Skeletal muscle cell (primary cell): ENCODE measurements at regions not wholly inside any gene's neighbourhood (a gene's known extent, or its start where the extent isn't known, plus 50 kb on each side); places are given as distances from the start of the nearest gene placed in this dataset.
A peak's percentile ranks its signal among the peaks of the same experiment; 100 is the strongest.
"Not testable (repeated sequence)": the region's sequence is repeated elsewhere in the genome, so short reads cannot be mapped to it uniquely, and the experiment has no call there.

Experiments
- DNase-seq: peaks from one replicate; pipeline ENCODE4 v3.0.0-alpha.2; 2010; ENCODE audit warnings: low read depth
- H3K4me3 ChIP-seq: 2 replicates; pipeline ENCODE4 v1.5.1; 2011; ENCODE audit warnings: low read depth, mild to moderate bottlenecking, control low read depth, low read length, moderate library complexity

DNA sequence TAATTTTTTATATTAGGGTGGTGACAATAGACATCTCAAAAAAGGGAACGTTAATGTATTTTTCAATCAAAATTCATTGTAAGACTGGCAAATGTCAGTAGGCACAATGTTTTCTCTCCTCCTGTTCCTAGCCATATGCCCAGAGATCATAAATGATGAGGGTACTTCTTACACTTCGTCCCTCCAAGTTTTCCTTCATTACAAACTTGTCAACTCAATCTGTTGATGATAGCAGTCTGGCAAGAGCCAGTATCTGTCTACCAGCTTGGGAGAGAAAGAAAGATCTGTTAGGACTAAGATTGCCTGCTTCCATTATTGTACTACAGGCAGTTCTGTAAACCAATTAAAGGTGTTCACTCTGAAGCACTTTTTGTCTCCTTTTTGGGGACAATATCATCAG lies 130.9 kb upstream of the DAAM1 start:
- DNase-seq: no peak
- H3K4me3 ChIP-seq: no peak overlapping the region

DNA sequence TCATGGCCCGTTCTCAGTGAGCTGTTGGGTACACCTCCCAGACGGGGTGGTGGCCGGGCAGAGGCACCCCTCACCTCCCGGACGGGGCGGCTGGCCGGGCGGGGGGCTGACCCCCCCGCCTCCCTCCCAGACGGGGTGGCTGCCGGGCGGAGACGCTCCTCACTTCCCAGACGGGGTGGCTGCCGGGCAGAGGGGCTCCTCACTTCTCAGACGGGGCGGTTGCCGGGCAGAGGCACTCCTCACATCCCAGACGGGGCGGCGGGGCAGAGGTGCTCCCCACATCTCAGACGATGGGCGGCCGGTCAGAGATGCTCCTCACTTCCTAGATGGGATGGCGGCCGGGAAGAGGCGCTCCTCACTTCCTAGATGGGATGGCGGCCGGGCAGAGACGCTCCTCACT lies 129.7 kb upstream of the DAAM1 start:
- DNase-seq, H3K4me3 ChIP-seq: not testable (repeated sequence)

DNA sequence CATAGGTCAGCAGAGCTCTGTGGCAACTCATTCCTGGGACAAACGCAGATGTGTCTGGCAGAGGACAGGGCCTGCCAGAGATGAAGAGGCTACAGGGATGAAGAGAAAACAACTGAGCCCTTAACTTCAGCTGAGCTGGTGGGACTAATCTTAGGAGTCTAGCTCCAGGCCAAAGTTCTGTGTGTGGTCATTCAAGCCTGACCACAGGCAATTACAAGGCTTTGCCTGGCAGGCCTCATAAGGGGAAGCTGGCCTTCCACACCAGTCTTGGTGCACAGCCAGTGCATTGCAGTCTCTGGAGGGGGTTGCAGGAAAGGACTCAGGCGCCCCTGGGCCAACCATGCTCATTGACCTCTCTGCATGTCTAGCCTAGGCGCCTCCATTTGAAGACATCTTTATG lies 127.6 kb upstream of the DAAM1 start:
- no peak overlapping the region for H3K4me3 ChIP-seq

DNA sequence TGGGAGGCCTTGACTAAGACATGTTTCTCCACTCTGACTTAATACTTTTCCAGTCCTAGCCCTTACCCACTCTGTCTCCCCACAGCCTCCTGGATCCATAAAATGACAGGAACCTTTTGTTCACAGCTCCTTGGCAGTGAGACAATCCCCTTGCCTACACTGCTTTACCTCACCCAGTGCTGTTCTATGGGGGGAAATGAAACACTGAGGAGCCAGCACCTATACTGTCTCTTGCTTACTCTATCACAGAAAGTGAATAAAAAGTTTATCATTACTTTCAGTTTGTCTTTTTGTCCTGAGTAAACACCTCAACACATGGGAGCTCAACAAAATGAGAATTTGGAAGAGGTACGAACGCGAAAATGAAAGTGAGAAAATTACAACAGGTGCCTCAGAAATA lies 127.2 kb upstream of the DAAM1 start:
- no peak for DNase-seq
- no peak overlapping the region for H3K4me3 ChIP-seq

More for the DNA sequence above, 127.6 kb upstream of the DAAM1 start:
- DNase-seq: no peak

DNA sequence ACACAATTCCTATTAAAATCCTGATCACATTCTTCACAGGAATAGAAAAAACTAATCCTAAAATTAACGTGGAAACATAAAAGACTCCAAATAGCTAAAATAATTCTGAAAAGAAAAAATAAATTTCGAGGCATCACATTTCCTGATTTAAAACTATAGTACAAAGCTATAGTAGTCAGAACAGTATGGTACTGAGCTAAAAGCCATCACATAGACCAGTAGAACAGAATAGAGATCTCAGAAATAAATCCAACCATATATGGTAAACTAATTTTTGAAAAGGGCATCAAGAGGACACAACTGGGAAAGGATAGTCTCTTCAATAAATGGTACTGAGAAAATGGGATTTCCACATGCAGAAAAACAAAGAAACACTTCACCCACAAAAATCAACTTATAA lies 125.2 kb upstream of the DAAM1 start:
- H3K4me3 ChIP-seq: no peak overlapping the region
- DNase-seq: no peak

DNA sequence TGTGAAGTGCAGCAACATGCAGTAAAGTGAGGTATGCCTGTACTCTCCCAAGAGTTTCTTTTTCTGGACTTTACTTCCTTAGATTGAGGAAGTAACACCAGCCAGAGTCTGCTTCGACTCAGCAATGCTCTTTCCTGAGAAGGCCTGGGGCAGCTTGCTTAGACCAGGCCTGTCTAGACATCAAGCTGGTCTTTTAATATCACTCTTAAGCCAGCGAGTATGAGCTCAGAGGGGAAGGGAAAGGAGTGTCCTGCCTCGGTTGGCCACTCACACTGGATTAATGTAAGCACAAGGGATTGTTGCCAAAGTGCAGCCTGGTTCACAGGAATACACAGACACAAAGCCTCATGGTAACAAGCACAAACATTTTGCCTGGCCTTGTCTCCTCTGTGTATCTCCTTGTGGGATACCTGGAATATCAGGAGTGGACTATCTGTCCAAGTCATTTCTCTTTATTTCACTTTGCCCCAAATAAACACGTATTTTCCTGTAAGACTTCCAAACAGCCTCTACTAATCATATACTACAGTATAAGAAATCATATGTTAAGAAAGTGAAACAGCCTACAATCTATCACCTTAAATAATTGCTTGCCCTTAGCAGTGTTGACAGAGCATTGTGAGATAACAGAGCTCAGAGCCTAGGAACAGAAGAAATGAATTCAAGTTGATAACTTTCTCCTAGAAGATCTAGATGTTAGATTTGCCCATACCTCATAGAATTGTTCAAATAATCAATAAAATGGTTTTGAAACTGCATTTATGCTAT lies 121.2 kb upstream of the DAAM1 start:
- DNase-seq: no peak
- no peak overlapping the region for H3K4me3 ChIP-seq

DNA sequence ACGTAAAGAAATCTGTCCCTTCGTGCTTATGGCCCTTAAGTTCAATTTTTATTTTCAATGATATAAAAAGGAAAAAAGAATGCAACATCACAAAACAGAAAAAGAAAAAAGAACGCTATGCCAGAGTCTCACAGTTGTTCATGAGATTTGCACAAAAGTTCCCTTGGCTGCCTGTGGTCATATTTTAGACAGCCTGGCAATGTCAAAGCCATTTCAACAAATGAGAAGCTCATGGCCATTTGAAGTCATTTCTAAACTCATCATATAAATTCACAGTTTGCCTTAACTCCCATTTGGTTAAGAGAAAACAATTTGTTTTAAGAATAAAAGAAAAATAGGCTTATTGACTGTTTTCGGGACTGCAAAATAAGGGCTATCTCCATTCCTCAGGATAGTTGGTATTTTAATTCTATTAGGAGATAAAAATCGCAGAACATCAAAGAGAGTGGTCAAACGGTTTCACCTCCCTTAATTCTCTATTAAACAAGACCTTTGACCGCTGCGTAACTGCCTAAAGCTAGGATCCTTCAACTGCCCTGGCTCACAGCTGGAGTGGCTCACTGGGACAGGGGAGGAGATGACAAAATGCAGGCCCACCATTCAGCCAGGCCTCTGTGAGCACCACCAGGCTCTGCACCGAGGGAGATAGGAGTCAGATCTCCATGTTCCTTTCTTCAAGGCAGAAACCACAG lies 119.2 kb upstream of the DAAM1 start:
- no peak for DNase-seq
- H3K4me3 ChIP-seq: no peak overlapping the region

DNA sequence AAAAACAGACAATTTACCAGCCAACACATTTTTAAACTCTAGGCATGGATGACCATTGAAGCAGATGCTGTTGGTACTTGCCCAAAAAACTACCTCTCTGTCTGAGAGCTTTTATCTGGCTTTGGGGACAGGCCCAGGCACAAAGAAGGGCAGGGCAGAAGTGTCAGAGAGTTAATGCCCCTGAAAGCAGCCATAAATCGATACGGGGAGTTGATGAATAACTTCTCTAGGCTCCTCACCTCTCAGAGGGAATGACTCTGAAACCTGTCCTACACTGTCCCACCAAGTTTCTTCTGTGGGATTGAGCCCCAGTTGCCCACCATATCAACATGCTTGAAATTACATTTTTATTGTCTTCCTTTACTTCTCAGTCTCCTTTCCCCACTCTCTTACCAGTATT lies 113.0 kb upstream of the DAAM1 start:
- no peak overlapping the region for H3K4me3 ChIP-seq
- no peak for DNase-seq

DNA sequence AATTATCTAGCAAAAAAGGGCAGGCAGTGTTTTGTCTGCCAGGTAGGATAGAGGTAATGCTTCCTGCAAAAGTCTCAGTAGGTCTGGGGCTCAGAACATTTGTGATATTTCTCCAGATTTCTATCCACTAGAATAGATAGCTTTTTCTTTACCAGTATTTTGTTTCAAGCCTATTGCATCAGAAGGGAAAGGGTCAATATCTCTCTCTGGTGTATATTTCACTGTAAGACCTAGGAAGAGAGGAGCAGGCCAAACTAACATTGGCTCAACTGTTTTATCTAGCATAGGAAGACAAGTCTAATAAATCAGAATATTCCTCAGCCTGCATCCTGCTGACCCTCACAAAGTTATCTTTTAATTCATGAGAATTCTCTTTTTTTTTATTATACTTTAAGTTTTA lies 106.7 kb upstream of the DAAM1 start:
- no peak overlapping the region for H3K4me3 ChIP-seq
- DNase-seq: no peak

DNA sequence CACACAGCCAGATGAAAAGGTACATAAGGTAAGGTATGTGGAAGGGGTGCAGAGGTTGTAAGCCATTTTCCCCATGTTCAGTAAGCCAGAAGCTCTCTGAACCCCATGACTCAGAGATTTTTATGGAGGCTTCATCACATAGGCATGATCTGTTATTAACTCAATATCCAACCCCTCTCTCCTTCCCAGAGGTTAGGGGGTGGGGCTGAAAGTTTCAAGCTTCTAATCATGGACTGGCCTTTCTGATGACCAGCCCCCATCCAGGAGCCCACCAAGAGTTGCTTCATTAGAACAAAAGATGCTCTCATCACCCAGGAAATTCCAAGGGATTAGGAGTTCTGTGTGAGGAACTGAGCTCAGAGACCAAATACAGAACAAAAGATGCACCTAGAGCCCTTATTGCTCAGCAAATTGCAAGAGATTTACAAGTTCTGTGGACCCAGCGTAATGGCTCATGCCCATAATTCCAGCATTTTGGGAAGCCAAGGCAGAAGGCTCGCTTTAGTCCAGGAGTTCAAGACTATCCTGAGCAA lies 103.2 kb upstream of the DAAM1 start:
- DNase-seq: no peak
- H3K4me3 ChIP-seq: no peak overlapping the region

DNA sequence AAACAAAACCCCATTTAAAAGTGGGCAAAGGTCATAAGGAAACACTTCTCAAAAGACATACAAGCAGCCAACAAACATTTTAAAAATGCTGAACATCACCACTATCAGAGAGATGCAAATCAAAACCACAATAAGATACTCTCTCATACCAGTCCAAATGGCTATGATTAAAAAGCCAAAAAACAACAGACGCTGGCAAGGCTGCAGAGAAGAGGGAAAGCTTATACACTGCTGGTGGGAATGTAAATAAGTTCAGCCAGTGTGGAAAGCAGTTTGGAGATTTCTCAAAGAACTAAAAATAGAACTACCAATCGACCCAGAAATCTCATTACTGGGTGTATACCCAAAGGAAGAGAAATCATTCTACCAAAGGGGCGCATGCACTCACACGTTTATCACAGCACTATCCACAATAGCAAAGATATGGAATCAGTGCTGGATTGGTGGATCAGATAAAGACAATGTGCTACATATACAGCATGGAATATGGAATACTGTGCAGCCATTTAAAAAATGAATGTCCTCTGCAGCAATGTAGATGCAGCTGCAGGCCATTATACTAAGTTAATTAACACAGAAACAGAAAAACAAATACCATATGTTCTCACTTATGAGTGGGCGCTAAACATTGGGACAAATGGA lies 102.1 kb upstream of the DAAM1 start:
- no peak for DNase-seq
- H3K4me3 ChIP-seq: no peak overlapping the region

DNA sequence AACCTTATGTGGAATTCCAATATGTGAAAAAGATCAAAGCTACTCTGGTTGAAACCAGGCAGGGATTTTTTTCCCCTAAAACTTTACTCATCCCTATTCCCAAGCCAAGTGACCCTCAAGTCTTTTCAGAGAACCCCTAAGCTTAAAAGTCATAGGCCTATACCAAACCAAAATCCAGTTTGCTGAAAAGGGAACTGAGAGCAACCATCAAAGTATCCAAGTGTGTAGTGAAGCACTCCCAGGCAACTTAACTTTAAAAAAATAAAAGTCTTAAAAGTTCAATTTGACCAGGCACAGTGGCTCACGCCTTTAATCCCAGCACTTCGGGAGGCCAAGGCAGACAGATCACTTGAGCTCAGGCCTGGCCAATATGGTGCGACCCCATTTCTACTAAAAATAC lies 101.2 kb upstream of the DAAM1 start:
- H3K4me3 ChIP-seq: no peak overlapping the region
- DNase-seq: no peak

DNA sequence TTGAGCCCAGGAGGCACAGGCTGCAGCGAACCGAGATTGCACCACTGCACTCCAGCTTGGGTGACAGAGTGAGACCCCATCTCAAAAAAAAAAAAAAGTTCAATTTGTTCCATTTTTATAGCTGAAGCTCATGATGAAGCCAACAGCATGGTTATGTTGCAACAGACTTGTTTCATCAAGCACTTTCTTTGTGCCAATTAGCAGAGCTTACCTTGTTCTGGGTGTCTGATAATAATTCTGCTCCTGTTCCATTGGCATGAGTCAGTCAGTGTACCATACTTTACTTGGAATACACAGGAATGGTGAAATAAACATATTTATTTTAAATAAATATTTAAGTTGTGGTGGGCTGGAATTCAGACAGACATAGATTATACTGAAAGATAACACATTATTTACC lies 100.8 kb upstream of the DAAM1 start:
- DNase-seq: no peak
- no peak overlapping the region for H3K4me3 ChIP-seq

DNA sequence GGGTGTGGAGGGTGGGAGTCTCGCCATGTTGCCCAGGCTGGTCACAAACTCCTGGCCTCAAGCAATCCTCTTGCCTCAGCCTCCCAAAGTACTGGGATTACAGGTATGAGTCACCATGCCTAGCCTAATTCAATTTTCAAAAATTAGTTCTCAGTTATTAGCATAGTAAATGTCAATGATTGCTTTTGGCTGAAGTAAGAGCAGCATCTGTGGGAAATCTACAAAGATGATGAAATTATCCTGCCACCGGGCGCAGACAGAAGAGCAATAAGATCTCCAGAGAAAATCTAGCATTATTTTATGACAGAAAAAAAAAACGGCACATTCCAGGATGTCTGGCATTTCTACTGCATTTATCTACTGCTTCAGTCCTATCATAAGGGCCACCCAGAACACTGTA lies 97.9 kb upstream of the DAAM1 start:
- no peak for DNase-seq

DNA sequence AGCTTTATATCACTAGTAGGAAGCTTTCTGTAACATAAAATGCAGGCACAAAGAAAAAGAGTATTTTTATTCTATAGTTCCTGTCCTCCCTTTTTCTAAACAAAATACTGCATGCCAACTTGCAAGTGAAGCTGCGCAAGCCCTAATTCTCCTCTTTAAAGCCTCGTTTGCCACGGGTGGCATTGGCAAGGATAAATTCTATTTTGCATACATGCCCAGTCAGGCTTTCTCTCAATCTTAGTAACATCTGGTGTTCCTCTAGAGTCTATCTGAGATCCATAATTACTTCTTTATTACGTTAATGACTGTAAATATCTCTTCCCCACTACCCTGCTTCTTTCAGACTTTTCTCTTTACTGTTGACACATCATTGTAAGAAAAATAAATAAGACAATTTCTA lies 97.1 kb upstream of the DAAM1 start:
- no peak for DNase-seq

More for the DNA sequence above, 97.9 kb upstream of the DAAM1 start:
- H3K4me3 ChIP-seq: no peak overlapping the region

DNA sequence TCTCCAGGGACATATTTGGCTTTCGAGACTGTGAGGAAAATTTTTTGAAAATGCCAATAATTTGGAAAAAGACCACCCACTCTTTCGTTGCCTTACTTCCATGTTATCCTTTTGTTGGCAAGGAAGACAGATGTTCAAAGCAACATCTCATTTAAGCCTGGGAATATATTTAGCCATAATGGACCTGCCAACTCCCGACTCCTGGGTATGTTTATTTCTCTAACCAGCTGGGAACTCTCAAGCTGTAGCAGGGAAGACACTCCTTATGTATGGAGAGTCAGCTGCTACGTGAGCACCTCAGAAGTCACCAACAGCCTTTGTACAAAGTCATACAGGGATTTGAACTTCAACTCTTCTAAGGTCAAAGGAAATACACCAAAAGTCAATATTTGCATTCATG lies 96.5 kb upstream of the DAAM1 start:
- no peak overlapping the region for H3K4me3 ChIP-seq
- no peak for DNase-seq

More for the DNA sequence above, 97.1 kb upstream of the DAAM1 start:
- no peak overlapping the region for H3K4me3 ChIP-seq

DNA sequence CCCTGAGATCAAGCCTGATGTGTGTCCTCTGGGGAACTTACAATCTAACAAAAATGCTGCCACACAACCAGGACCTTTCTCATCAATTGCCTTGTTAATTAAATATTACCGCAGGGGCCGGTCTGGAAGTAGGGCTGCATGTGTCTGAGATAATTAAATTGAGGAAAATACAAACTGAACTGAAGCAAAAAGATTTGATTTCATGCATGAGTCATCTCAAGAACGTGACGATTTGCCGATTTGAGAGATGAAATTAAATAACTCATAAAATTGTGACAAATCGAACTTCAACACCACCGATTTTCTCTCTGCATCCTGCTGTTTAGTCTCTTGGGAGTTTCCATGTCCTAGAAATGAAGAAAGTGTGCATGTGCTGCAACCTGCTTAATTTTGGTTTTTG lies 94.6 kb upstream of the DAAM1 start:
- no peak overlapping the region for H3K4me3 ChIP-seq
- DNase-seq: no peak

DNA sequence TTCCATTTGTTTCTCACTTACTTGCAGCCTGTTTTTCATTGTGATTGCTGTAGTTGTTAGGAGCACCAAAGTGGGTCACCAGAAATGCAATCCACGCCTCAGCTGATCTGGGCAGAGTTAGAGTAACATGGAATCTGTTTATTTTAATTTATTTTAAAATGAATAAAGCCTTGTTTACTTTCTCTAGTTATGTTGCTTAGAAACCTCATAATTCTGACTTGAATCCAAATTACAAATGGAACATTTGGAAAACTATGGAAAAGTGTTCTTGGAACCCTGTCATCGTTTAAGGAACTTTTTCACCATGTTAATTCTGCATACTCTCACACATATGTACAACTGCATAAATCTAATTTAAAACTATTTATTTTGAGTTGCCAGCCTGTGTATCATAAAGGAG lies 92.2 kb upstream of the DAAM1 start:
- no peak for DNase-seq
- no peak overlapping the region for H3K4me3 ChIP-seq

DNA sequence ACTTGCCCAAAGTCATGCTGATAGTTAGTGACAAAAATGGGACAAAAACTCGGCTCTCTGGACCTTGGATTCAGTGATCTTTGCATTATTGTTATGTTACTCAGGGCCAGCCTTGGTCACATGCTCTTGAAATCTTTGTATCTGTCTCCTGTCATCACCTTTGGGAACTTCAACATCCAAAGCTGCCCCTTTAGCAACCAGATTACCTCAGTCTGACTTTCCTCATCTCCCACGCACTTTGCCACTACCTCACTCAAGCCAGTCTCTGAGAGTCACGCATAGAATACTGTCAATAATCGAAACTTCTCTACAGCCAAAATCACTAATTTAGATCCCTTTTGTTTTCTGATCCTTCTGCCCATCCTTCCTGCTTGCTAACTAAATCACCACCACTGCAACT lies 90.8 kb upstream of the DAAM1 start:
- peak; percentile 27 for DNase-seq
- H3K4me3 ChIP-seq: no peak overlapping the region

DNA sequence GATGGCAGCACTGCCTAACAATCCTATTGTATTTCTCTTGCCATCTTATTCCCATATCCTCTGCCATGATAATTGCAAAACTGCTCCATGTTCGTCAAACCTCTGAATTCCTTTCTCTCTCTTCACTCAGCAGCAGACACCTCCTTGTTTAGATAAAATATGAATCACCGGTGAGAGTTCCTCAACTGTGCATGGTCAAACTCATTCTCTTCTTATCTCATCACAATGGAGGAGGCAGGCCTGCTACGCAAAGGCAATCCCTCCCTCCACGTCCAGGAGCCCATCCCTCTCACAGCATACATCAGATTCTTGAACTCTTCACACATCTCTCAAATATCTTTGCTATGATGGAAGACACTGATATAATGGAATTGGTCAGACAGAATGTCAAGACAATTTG lies 90.1 kb upstream of the DAAM1 start:
- peak; percentile 86 for DNase-seq
- H3K4me3 ChIP-seq: no peak overlapping the region

DNA sequence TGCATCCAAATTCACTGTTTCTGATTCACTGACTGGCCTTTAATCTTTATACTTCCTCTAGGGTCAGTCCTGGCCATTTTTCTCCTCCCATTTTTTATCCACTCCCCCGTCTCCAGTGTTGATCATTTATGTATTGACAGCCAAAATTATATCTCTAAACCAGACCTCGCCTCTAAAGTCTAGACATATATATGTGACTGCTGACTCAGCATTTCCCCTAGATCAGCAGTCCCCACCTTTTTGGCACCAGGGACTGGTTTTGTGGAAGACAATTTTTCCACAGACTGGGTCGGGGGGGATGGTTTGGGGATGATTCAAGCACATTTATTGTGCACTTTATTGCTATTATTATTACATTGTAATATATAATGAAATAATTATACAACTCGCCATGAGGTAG lies 88.3 kb upstream of the DAAM1 start:
- no peak for DNase-seq
- H3K4me3 ChIP-seq: no peak overlapping the region
